Activated CD8-positive, alpha-beta memory T cell treated with anti-CD3 and anti-CD28 coated beads, Interleukin-2, amount 50 U/mL, for 4 hours (primary cell): ENCODE measurements at regions not wholly inside any gene's neighbourhood (a gene's known extent, or its start where the extent isn't known, plus 50 kb on each side); places are given as distances from the start of the nearest gene placed in this dataset.
"Not testable (repeated sequence)": the region's sequence is repeated elsewhere in the genome, so short reads cannot be mapped to it uniquely, and the experiment has no call there.

Experiments used
- DNase-seq: peaks from one replicate; pipeline ENCODE4 v3.0.0-alpha.2; 2020

- DNase-seq: not testable (repeated sequence)
Measured at GRCh38 chr15:22201993-22202659, 121.8 kb downstream of the OR4M2 start.

DNA sequence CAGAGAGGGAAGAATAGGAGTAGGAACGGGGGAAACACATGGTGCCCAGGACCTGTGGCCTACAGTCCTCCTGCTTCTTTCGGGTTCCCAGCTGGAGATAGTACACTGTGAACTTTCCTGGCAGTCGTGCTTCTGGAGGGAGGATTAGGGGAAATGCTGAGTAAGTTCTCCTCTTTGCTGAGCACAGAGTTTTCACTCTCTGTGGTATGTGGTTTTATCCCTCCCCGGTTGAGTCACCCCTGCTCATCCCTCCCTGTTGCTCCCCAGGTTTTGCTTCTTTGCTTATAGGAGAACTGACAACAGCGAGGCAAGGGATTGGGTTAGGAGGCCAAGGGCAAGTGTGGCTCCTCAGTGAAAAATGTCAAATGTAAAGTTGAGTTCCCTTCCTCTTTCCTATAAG is 122.9 kb downstream of the OR4M2 start:
- not testable (repeated sequence) for DNase-seq

GRCh38 chr15:22209086-22209485 is 128.8 kb downstream of the OR4M2 start:
- DNase-seq: not testable (repeated sequence)

DNA sequence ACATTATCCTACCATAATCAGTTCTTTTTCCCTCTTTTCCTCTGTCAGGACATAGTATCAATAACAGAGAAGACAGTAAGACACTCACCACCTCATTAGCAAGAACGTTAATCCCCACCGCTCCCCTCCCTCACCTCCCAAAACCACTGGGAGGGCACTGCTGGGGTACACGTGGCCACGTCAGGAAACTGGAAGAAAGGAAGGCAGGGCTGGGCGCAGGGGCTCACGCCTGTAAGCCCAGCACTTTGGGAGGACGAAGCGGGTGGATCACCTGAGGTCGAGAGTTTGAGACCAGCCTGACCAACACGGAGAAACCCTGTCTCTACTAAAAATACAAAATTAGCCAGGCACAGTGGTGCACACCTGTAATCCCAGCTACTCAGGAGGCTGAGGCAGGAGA is 142.3 kb downstream of the OR4M2 start:
- DNase-seq: not testable (repeated sequence)

DNA sequence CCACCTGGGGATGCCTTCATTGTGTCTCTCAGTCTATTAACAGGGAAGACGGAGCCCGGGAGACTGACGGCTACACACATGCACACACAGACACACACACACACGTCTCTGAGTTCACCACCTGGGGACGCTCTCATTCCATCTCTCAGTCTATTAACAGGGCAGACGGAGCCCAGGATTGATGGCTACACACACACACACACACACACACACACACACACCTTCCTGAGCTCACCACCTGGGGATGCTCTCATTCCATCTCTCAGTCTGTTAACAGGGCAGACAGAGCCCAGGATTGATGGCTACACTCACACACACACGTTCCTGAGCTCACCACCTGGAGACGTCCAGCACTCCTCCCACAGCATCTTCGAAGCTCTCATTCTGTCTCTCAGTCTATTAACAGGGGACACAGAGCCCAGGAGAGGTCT is 143.9 kb downstream of the OR4M2 start:
- no peak for DNase-seq

- not testable (repeated sequence) for DNase-seq
Measured at GRCh38 chr15:22224961-22225360, 144.6 kb downstream of the OR4M2 start.

DNA sequence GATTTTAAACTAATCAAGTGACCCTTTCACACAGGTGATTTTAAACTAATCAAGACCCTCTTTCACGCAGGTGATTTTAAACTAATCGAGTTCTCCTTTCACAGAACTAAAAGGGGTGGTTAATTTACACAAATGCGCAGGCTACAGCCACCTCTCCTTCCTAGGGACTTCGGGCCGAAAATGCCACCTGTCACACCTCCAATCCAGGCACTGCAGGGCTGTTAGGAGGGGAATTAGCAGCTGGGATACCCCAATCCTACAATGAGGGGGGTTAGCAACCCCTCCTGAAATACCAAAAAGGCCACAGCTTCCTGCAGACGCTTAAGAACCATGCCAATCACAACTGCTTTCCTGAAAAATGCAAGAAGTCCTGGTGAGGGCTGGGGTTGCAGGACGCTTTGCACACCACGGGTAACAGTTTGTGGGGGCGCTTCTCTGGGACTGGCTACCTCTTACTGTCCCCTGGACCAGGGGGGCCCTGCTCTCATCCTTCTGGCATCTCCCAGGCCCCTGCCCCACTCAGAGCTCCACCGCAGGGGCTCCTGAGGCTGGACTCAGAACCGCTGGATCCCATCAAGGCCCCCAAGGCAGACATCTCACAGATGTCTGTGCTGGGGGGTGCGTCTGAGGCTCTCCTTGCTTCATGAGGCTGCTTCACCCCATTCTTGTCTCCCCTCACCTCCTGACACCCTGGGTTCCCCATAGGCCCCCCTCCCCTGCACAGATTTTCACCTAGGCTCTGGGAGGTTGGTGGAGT is 145.9 kb downstream of the OR4M2 start:
- no peak for DNase-seq

DNA sequence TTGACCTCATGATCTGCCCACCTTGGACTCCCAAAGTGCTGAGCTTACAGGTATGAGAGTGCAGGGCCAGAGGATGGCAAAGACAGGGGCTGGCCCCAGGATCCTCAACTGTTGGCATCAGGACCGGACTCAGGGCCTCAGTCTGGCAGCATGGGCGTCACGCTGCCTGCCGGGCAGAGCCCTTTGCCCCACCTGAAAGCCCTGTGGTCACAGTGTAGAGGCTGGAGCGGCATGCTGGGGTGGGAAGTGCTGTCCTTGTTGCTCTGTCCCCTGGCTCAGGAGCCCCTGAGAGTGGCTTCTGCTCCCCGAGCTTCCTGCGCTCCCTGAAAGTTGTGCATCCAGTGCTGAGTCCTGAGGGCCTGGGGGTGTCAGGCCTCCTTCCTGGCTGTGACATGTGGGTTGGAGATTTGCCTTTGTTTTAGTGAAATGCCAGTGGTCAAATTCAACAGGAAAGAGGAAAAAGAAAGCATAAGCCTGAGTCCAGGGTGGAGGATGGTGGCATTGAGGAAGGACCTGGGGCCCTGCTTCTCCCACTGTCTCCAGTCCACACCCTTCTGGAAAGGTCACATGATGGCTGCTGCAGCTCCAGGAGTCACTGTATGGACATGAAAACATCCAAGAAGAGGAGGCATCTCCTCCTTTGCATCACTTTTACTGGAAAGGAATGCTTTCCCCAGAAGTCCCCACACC is 147.2 kb downstream of the OR4M2 start:
- no peak for DNase-seq

GRCh38 chr15:22228101-22228762 is 147.9 kb downstream of the OR4M2 start:
- no peak for DNase-seq

GRCh38 chr15:22229990-22230819 is 149.9 kb downstream of the OR4M2 start:
- DNase-seq: no peak

GRCh38 chr15:22231603-22232002 is 151.3 kb downstream of the OR4M2 start:
- no peak for DNase-seq

- no peak for DNase-seq
Measured at GRCh38 chr15:22232675-22233074, 152.3 kb downstream of the OR4M2 start.

- DNase-seq: not testable (repeated sequence)
Measured at GRCh38 chr15:22235261-22235930, 155.1 kb downstream of the OR4M2 start.

DNA sequence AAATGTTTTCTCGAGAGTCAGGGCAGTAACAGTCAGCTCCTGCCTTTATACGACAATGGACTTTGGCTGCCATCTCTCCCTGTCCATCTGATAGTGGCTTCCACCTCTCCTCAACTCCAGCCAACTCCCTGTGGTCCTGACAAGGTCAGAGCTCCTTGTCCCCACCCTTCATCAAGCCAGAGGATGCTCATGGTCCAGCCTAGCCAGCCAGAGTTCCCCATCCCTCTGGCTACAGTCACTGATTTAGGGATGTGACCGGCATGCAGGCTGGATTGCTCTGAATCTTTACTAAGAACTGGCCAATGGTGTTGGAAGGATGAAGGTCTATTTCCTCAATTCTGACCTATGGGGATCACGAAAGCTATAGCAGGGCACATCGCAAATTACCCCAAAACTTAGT is 156.1 kb downstream of the OR4M2 start:
- no peak for DNase-seq

DNA sequence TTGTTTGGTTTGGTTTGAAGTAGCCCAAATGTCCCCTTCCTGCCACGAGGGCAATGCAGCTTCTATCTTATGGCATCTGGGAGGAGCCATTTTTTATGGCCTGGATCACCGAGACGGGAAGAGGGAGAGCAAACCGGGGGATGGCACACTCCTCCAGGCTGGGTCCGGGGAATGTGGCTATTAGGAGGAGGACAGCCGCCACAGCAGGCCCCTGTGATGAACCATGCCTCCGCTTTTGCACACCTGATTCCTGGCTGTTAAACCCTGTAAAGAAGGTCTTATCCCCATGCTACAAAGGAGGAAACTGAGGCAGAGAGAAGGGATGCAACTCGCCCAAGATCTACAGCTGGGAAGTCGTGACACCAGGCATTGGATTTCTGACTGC is 157.6 kb downstream of the OR4M2 start:
- DNase-seq: no peak

DNA sequence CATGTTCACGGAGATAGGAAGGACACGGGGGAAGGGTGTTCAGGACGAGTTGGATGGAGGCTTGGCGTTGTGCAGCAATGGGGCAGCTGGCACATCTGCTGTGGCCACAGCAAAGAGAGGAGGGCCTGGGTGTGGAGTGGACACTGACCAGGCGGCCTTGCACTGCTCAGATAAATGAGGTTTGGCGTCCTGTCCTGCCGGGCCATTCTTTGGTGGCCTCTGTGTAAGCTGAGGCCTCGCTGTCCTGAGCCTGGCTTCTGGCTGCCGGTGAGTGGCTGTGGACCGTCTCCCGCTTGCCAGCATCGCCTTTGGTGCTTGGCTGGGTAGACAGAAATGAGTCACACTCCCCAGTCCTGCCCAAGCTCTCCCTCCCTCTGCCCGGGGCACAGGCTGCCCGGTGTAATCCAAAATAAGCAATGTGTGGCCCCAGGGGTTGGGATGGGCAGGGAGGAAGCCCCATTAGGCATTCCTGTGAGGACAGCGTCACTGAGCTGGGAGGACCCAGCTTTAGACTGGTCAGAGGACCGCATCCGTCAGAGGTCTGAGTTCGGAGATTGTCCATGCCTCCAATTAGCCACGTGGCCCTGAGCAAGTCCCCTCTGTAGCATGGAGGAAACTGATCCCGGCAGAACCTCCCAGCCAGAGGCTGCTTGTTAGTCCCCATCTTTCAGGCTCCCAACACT is 158.1 kb downstream of the OR4M2 start:
- not testable (repeated sequence) for DNase-seq

DNA sequence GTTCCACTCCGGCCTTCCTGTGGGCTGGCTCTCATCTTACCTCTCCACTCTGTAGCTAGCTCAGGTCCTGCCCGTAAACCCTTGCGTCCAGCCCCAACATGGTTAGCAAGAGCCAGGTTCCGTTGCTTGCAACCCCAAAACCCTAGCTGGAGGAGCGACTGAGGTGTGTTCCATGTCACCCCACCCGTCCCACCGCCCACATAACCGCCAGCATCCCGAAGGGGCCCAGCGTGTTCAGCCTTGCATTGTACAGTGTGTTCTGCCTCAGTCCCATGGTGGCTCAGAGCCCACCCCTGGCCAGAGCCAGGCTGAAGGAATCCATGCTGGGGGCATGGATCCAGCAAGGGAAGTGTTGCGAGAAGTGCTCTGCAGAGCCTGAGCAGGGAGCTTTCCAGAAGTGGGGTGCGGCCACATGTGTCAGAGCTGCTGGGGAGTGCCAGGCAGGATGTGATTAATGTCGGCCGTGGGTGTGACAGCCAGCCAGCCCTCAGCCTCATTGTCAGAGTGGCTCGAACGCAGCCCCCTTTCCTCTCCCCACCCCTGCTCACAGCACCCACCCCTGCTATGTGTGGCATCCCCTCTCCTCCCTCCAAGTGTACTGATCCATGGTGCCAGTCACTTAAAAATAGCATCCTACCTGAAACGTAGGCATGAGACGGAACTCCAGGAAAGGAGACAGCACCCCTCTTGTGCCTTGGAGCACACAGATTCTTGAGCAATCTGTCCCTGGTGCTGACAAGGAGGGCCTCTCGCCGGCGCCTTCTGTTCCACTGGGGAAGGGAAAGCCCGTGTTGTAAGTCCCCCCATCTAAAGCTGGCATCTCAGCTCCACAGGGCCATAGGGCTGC is 158.9 kb downstream of the OR4M2 start:
- DNase-seq: not testable (repeated sequence)

DNA sequence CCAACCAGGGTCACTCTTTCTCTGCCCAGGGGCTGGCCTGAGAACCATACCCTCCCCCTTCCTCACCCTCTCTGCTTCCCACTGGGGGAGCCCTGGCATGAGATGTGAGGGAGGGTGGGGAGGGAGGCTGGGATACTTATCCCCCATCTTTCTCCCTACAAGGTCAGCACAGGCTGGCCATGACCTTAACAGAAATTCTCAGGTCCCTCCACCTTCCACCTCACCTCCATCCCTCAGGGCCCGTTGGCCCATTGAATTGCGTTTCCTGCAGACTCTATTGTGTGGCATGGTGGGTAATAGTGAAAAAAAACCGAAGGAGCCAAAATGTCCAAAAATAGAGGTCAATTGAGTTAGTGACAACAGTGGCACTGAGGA is 159.5 kb downstream of the OR4M2 start:
- DNase-seq: no peak

DNA sequence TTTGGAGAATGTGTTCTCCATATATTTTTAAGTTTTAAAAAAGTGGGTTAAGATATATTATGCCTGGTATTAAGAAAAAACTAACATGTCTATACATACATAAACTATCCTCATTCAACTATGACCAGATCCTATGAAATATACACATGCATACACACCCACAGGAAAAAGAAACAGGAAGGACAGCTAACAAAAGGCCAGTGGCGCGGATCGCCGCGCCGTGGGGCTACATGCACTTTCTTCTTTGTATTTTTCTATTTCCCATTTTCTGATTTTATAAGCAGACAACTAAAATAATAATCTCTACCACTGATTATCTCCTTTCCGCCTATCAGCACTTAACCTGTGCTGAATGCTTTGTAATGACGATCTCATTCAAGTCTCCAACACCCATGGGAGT is 160.1 kb downstream of the OR4M2 start:
- DNase-seq: no peak

GRCh38 chr15:22240986-22241385 is 160.7 kb downstream of the OR4M2 start:
- no peak for DNase-seq
